Stimulated activated CD4-positive, alpha-beta T cell treated with anti-CD3 and anti-CD28 coated beads, Interleukin-1b, Interleukin-23, amount 100 ng/mL, for 48 hours (primary cell): ENCODE measurements at regions not wholly inside any gene's neighbourhood (a gene's known extent, or its start where the extent isn't known, plus 50 kb on each side); places are given as distances from the start of the nearest gene placed in this dataset.
"Not testable (repeated sequence)": the region's sequence is repeated elsewhere in the genome, so short reads cannot be mapped to it uniquely, and the experiment has no call there.

Experiments
- DNase-seq: peaks from one replicate; pipeline ENCODE4 v3.0.0-alpha.2; 2020

GRCh38 chr9:80679916-80680315 is 1009.4 kb downstream of the TLE1 start:
- DNase-seq = no peak

DNA sequence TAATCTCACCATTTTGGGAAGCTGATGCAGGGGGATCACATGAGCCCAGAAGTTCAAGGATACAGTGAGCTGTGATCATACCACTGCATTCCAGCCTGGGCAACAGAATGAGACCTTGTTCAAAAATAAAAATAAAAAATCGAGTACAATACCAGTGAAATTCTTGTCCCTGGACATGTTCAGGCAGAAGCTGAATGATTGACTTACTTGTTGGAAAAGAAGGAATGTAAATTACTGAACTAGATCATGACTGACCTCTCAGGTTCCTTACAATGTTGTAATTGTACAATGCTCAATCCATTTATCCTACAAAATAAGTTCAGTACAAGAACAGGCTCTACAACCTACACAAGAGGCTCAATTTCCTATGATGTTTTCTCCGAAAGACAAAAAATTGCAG is 1010.4 kb downstream of the TLE1 start:
- no peak for DNase-seq

GRCh38 chr9:80673496-80673895 is 1015.9 kb downstream of the TLE1 start:
- no peak for DNase-seq

GRCh38 chr9:80665479-80665878 is 1023.9 kb downstream of the TLE1 start:
- no peak for DNase-seq

DNA sequence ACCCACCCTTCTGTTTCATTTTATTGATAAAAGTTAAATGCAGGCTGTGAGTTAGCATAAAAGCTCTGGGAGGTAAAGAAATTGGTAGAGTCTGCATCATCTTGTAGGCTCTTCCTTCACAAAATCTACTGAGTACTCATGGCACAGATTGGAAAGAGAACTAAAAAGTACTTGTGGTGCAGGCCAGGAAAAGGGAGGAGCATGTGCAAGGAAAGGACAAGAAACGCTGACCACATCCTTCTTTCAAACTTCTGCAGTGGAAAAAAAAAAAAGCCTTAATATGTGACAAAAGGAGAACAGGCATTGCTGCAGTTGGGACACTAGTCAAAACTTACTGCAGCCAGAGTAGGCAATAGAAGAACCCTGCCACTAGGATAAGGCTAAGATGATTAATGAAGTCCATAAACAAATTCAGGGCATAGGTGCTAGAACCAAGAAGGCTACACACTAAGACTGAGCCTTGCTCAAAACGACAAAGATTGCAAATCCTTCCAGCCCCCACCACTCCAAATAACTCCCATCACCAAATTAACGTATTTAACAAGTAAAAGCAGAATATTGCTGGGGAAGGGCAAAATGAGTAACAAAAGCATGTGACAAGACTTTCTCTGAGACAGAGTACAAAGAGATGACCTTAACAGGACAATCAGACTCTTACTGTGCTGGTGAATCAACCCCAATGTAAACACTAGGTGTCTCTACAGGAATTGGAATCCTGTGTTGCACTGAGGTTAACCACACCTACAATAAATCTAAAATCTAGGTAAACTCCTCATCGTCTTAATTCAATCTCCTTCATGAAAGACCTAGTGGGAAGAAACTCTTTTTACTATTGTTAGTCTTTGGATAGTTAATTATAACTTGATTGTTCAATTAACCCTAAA is 1024.8 kb downstream of the TLE1 start:
- no peak for DNase-seq

DNA sequence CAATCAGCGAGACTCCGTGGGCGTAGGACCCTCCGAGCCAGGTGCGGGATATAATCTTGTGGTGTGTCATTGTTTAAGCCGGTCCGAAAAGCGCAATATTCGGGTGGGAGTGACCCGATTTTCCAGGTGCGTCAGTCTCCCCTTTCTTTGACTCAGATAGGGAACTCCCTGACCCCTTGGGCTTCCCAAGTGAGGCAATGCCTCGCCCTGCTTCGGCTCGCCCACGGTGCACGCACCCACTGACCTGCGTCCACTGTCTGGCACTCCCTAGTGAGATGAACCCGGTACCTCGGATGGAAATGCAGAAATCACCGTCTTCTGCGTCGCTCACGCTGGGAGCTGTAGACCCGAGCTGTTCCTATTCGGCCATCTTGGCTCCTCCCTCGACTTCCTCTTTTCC is 1029.6 kb downstream of the TLE1 start:
- not testable (repeated sequence) for DNase-seq

DNA sequence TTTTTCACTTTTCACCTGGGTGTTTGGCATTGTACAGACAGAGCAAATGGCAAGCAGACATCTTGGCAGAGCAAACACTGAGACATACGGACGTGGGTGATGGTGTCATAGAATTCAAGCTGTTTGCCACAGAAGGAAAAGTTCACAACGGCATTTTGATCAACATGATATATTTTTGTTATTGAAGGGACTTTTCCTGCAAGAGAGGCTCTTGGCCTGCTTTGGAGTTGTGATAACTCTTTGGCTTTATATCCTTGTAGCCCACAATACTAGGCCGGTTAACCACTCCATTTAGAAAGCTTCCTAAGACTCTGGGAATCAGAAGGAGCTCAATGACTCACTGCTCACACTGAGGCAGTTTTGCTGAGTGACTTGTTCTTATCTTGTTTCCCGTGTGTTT is 1038.3 kb downstream of the TLE1 start:
- DNase-seq = no peak

- DNase-seq = no peak
Observed at GRCh38 chr9:80649496-80649895, 1039.9 kb downstream of the TLE1 start.

DNA sequence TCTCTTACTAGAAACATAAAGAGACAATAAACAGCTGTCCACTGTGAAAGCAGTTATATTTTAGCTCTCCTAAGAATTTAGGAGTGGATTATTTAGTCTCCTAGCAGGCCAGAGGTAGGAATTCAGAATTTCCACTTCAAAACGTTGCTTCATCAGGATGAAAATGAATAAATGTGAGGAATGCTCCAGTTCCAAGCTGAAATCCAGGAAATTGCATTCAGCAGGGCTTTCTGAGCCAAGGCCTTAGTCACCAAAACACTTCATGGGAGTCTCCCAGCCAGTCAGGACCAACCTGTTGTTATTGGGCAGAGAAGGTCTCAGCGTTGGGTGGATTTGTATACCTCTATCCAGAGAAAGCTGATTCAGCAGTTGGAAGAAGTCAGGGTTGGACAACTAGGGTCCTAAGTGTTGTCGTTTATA is 1040.3 kb downstream of the TLE1 start:
- DNase-seq = no peak

DNA sequence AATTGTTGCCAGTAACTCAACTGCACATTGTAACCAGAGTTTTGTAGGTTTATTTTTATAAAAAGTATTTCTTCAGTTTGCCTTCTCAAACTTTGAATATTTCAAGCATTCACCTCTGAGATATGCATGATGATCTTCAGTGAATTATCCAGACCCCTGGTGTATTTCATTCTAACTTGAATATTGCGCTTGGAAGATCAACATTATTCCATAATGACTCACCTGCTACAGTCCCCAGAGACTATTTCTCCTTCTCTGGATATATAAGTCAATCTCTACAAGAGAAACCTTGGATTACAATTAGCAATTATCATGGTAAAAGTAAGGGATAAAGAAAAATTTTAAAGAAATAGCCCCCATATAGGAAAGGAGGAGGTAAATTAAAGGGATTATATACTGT is 1041.0 kb downstream of the TLE1 start:
- no peak for DNase-seq

- DNase-seq = no peak
Observed at GRCh38 chr9:80646211-80646610, 1043.1 kb downstream of the TLE1 start.

DNA sequence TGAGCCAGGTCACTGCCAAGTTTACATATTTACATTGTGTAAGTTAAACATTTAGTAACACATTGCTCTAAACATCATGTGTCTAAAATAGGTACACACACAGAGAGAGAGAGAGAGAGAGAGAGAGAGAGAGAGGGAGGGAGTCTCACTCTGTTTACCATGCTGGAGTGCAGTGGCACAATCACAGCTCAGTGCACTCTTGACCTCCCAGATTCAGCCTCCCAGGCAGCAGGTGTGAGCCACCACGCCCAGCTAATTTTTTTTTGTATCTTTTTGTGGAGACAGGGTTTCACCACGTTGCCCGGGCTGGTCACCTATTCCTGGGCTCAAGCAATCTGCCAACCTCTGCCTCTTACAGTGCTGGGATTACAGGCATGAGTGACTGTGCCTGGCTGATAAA is 1045.3 kb downstream of the TLE1 start:
- DNase-seq = no peak

DNA sequence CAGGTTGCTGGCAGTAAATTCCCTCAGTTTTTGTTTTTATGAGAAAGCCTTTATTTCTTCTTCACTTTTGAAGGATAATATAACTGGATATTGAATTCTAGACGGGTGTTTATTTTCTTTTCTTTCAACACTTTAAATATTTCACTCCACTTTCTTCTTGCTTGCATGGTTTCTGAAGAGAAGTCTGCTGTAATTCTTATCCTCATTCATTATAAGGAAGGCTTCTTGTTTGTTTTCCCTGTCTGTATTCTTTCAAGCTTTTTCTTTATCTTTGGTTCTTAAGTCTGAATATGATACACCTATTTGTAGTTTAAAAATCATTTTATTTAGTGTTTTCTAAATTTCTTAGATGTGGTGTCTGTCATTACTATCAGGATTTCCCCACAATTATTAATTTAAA is 1054.3 kb downstream of the TLE1 start:
- no peak for DNase-seq

DNA sequence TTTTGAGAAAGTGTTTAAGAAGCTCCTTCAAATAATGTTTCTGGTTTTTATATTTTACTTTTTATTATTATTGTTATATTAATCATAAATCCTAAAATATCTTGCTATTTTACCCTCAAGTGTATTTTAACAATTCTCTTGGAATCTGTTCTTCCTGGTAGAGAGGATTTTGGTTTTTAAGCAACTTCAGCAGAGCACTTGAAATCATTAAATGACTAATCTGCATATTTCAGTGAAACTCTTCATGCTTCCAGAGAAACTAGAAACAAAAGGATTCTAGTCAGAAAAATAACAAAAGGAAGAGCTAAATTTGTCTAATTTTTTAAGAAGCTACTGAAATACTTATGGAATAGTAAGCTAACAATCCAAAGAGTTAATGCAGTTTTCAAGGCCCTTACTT is 1057.3 kb downstream of the TLE1 start:
- no peak for DNase-seq

GRCh38 chr9:80622508-80622907 is 1050.7 kb downstream of the TLE4 start:
- no peak for DNase-seq

DNA sequence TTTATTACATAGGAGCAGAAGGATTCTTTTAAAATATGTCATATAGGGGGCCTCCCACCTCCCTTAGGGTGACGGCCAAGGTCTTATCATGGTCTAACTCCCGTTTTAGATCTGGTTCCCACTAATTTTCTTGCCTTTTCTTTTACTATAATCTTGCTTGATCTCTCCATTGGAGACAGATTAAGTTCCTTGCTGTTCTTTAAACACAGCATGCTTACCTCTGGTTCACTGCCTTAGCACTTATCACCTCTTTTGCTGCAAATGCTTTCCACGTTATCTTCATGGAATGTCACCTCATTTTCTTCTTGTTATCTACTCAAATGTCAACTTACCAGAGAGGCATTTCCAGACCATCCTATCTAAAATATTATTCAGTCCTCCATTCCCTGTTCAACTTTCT is 1047.6 kb downstream of the TLE4 start:
- no peak for DNase-seq

DNA sequence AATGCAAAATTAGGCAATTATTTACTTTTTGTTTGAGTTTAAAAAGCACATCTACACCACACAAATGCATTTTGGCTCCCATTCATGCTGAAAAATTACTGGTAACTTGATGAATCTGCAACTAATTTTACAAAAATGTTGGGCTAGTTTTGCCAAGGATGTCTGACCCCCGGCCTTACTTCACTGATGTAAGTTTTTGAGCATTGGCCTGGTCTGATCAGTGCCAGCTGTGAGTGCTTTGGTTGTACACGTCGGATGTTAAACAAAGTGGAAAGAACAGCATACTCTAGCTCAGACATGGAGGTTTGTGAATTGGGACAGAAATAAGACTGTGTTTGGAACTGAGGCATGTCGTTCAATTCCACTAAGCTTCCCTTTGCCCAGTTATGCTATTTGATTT is 1044.2 kb downstream of the TLE4 start:
- no peak for DNase-seq

DNA sequence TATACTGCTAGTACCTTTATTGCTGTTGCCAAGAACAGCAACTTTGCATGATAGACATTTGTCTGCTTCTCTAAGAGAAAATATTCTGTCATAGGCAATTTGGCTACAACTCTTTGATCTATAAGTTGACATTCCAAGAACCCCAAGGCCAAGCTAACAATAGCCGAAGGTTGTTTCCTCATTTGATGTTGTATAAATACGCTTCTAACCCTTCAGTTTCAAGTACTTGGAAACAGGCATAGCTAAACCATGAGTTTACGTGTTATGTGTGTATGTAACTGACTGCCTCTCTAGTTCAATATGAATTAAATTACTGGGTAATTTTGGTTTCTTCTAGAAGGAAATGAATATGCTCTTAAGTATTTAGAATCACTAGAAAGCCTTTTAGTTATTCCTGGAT is 1034.0 kb downstream of the TLE4 start:
- no peak for DNase-seq

- DNase-seq = no peak
Observed at GRCh38 chr9:80605129-80605528, 1033.4 kb downstream of the TLE4 start.

GRCh38 chr9:80602291-80602690 is 1030.5 kb downstream of the TLE4 start:
- no peak for DNase-seq

GRCh38 chr9:80596579-80596978 is 1024.8 kb downstream of the TLE4 start:
- no peak for DNase-seq

GRCh38 chr9:80595192-80595591 is 1023.4 kb downstream of the TLE4 start:
- no peak for DNase-seq

DNA sequence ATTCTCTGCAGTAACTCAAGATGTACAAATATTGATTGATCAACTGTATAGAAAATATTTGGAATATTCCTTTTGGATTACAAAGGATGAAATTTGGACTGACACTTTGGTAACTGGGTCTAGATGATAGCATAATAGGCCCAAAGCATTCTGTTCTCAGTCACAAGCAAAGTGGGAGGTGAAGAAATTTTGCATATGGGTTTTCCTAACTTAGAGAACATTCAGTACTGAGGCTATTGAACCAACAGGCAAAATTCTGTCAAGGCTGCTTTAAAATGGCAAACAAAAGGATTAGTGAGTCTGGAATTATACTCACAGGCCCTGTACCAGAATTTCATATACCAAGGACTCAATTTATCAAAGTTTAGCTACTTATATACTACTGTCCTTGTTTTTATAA is 1020.6 kb downstream of the TLE4 start:
- no peak for DNase-seq

DNA sequence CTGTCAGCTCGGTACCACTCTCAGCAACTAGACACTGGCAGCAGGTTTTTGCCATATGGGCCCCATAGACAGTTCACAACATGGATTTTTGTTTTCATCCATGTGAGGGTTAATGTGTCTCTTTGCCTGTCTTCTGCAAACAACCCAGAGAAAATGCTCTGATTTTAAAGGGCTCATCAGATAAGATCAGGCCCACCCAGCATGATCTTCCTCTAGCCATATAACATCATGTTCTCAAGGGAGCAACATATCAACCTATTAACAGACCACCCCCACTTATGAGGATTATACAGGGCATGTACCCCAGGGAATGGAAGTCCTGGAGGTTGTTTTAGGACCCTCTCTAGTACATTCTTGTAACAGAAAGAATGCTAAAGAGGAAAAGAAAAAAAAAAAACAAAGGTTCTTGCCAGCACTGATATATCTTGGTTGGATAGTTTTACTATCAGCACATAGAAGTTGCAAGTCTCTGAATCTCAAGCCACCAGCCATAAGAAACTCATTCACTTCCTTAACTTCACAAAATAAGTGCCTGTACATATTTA is 1015.1 kb downstream of the TLE4 start:
- DNase-seq = no peak

DNA sequence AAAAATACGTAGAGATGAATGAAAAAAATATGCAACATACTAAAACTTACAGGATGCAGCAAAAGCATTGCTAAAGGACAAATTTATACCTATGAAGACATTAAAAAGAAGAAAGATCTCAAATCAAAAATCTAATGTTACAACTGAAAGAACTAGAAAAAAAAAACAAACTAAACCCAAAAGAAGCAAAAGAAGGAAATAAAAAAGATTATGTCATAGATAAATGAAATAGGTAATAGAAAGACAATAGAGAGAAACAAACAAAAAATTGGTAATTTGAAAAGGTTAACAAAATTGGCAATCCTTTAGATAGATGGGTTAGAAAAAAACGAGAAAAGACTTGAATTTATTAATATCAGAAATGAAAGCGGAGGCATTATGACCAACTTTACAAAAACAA is 1000.2 kb downstream of the TLE4 start:
- no peak for DNase-seq
